ENCODE measurements at regions not wholly inside any gene's neighbourhood (a gene's known extent, or its start where the extent isn't known, plus 50 kb on each side); places are given as distances from the start of the nearest gene placed in this dataset.

- TF ChIP-seq POLR2A (IDR thresholded peaks at IDR 0.05): no peak
- no peak for TF ChIP-seq CTCF (IDR thresholded peaks at IDR 0.05)
- no peak for DNase-seq
- Histone ChIP-seq H3K27ac (no peak overlapping the region), H3K36me3 (no peaks in the 10 kb centered on the region), H3K27me3 (peaks cover 0 to 3% (median 0%) of the 10 kb centered on the region in 9 donors), H3K9me3 (no peaks in the 10 kb centered on the region), H3K4me1 (no peaks in the 10 kb centered on the region), H3K4me3 (no peak overlapping the region)
- 56 to 78% (median 74%) methylated on average over 2 of the region's 2 CpGs for WGBS, 4 donors
- no peak for ATAC-seq
- intact Hi-C loops (cut with DNase I): no loop called here
Measured at GRCh38 chrX:137227151-137227550, 193.4 kb upstream of the GPR101 start.

- no peak for TF ChIP-seq CTCF (IDR thresholded peaks at IDR 0.05)
- TF ChIP-seq POLR2A (IDR thresholded peaks at IDR 0.05): no peak
- intact Hi-C loops (cut with DNase I): no loop called here
- Histone ChIP-seq H3K36me3 (no peaks in the 10 kb centered on the region), H3K27ac (no peak overlapping the region), H3K9me3 (no peaks in the 10 kb centered on the region), H3K27me3 (peaks cover 0 to 13% (median 0%) of the 10 kb centered on the region in 9 donors), H3K4me1 (no peaks in the 10 kb centered on the region), H3K4me3 (no peak overlapping the region)
- ATAC-seq (no peak), DNase-seq (no peak)
- WGBS, 4 donors: 65 to 85% (median 78%) methylated on average over 1 of the region's 1 CpG
Measured at GRCh38 chrX:137215467-137215866, 181.7 kb upstream of the GPR101 start.

GRCh38 chrX:137212078-137212632 lies 178.4 kb upstream of the GPR101 start:
- no peak for TF ChIP-seq POLR2A (IDR thresholded peaks at IDR 0.05)
- TF ChIP-seq CTCF (IDR thresholded peaks at IDR 0.05): no peak
- H3K27me3 ChIP-seq: peaks cover 0 to 2% (median 0%) of the 10 kb centered on the region in 9 donors

GRCh38 chrX:137198040-137198439 lies 164.2 kb upstream of the GPR101 start:
- Histone ChIP-seq H3K4me1 (no peaks in the 10 kb centered on the region), H3K36me3 (no peaks in the 10 kb centered on the region), H3K27me3 (peaks cover 0 to 22% (median 0%) of the 10 kb centered on the region in 9 donors), H3K27ac (no peak overlapping the region), H3K9me3 (no peaks in the 10 kb centered on the region), H3K4me3 (no peak overlapping the region)
- intact Hi-C loops (cut with DNase I): loop anchor here in 4 of 10 donors (10.0 kb wide), 1 partner anchor 243 kb away; no protein-coding TSS in a partner anchor
- TF ChIP-seq POLR2A (IDR thresholded peaks at IDR 0.05) (no peak), CTCF (IDR thresholded peaks at IDR 0.05) (no peak)
- ATAC-seq: no peak
- WGBS, 4 donors: 55 to 72% (median 68%) methylated on average over 4 of the region's 4 CpGs
- DNase-seq: no peak

More at GRCh38 chrX:137212078-137212632, 178.4 kb upstream of the GPR101 start:
- Histone ChIP-seq H3K4me3 (no peak overlapping the region), H3K4me1 (no peaks in the 10 kb centered on the region), H3K27ac (no peak overlapping the region), H3K36me3 (no peaks in the 10 kb centered on the region), H3K9me3 (no peaks in the 10 kb centered on the region)
- ATAC-seq (no peak), DNase-seq (no peak)
- 36 to 51% (median 45%) methylated on average over 4 of the region's 4 CpGs for WGBS, 4 donors
- intact Hi-C loops (cut with DNase I): no loop called here

Measured in heart left ventricle (tissue), 16 donors.